Activated T-cell treated with anti-CD3 and anti-CD28 coated beads, Interleukin-2, amount 50 U/mL, for 72 hours (primary cell): ENCODE measurements at regions not wholly inside any gene's neighbourhood (a gene's known extent, or its start where the extent isn't known, plus 50 kb on each side); places are given as distances from the start of the nearest gene placed in this dataset.

Experiments used
- ATAC-seq, 2 donors: fragments of 150-1000 bp; cut with Tn5 transposase; replicated peaks in 1 of 2; 2 replicates each; pipeline ENCODE4 v1.10.0; 2021; ENCODE audit warnings: moderate library complexity in 2 of 2, mild to moderate bottlenecking in 1 of 2
- DNase-seq, 2 donors: peaks; one replicate each; pipeline ENCODE4 v3.0.0; 2021 to 2022; ENCODE audit warnings: mixed read lengths in 1 of 2
- H3K27ac Mint-ChIP-seq: one replicate; pipeline ENCODE4 v1.8.0; 2022; ENCODE audit warnings: mild to moderate bottlenecking, moderate library complexity, mixed read lengths
- H3K27me3 Mint-ChIP-seq: one replicate; pipeline ENCODE4 v1.8.0; 2022; ENCODE audit warnings: low read depth, mixed read lengths
- H3K36me3 Mint-ChIP-seq, 2 donors: one replicate each; pipeline ENCODE4 v1.8.0; 2022; ENCODE audit warnings: mixed read lengths in 2 of 2, mild to moderate bottlenecking in 1 of 2; ENCODE audit not compliant: insufficient read depth in 2 of 2
- H3K4me1 Mint-ChIP-seq: one replicate; pipeline ENCODE4 v1.8.0; 2022; ENCODE audit warnings: low read depth, mixed read lengths
- H3K4me3 Mint-ChIP-seq, 2 donors: one replicate each; pipeline ENCODE4 v1.8.0; 2022; ENCODE audit warnings: mild to moderate bottlenecking in 2 of 2, mixed read lengths in 2 of 2, moderate library complexity in 2 of 2
- H3K9me3 Mint-ChIP-seq, 2 donors: one replicate each; pipeline ENCODE4 v1.8.0; 2022; ENCODE audit warnings: mixed read lengths in 2 of 2

DNA sequence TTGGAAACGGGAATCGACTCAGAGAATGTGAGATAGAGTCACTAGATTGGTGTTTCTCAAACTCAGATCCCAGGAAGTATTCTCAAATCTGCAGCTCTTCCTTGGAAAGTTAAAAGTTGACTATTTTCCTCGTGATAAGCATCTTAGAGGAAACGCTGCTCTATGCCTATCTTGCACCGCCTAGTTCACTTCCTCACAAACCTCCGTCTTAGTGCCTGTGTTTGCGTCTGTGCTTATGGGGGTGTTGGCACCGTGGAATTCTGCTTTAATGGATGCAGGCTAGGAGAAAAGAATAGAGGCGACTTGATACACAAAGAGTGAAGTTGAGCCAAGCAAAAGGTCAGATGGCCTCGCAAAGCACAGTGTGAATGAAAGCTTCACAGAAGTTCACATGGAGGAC, 255.3 kb upstream of the ID2 start:
- Mint-ChIP-seq H3K36me3 (peaks cover 2 to 4% of the 10 kb centered on the region in 2 donors), H3K4me1 (peaks cover 14% of the 10 kb centered on the region), H3K4me3 (no peak overlapping the region), H3K27ac (no peak overlapping the region), H3K9me3 (no peaks in the 10 kb centered on the region), H3K27me3 (peaks cover 17% of the 10 kb centered on the region)
- DNase-seq (no peak), ATAC-seq (no peak)

DNA sequence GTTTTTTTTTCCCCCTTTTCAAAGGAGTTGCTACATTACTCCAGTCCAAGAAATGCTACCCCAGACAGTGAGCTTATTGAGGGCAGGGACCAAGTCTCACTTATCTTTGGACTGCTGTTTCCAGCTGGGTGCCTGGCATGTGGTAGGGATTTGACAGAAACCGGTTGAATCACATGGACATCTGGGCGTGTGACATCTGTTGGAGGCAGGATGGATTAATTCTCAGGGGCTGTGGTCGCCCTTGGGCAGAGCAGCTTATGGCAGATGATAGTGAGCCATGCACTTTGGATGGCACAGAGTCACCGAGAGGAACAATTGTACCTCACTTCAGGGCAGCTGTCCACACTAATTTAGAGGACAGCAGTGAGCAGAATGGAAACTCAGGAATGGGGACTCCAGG, 254.6 kb upstream of the ID2 start:
- Mint-ChIP-seq H3K27ac (no peak overlapping the region), H3K27me3 (peaks cover 13% of the 10 kb centered on the region), H3K36me3 (peaks cover 2 to 4% of the 10 kb centered on the region in 2 donors), H3K4me1 (peaks cover 14% of the 10 kb centered on the region), H3K9me3 (no peaks in the 10 kb centered on the region), H3K4me3 (no peak overlapping the region)
- ATAC-seq = no peak
- no peak for DNase-seq

DNA sequence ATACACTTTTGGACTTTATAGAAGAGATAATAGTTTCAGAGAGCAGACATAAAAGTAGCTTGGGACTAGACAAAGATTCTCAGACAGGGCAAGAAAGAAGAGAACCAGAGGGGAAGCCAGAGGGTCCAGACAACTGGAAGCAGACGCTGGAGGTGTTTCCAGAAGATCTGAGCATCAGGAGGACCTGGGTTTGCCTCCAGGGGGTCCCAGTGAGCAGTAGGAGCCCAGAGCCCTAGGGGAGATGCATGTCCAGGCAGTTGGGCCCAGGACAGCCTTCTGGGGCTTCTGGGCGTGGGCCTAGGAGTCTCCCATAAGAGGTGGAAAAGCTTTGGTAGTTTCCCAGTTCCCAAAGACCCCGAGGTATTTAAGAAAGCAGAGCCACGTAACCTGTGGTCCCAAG, 251.2 kb upstream of the ID2 start:
- DNase-seq (no peak), ATAC-seq (no peak)
- Mint-ChIP-seq H3K27ac (no peak overlapping the region), H3K36me3 (peaks cover 2 to 4% of the 10 kb centered on the region in 2 donors), H3K4me1 (peaks cover 22% of the 10 kb centered on the region), H3K9me3 (no peaks in the 10 kb centered on the region), H3K4me3 (no peak overlapping the region), H3K27me3 (peaks cover 6% of the 10 kb centered on the region)

DNA sequence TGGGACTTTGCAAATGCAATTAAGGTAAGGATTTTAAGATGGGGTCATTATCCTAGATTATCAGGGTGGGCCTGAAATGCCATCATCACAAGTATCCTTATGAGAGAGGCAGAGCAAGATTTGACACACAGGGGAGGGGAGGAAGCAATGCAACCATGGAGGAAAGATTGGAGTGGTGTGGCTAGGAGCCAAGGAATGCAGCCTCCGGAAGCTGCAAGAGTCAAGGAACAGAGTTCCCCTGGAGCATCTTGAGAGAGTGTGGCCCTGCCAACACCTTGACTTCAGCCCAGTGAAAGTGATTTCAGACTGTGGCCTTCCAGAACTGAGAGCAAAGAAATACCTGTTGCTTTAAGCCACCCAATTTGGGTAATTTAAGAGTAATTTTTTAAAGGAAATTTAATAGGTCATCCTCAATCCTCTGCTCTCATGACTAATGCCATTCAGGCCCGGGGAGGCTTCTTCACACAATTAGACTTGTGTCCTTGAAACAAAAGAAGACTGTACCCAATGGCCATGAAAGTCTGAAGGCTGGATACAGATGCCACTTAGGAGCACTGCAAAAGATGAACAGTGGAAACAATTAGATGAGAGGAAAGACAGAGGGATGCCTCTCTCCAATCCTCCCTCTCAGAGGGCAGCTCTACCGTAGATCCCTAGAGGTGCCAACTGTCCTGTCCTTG, 250.3 kb upstream of the ID2 start:
- Mint-ChIP-seq H3K4me3 (no peak overlapping the region), H3K9me3 (no peaks in the 10 kb centered on the region), H3K27ac (no peak overlapping the region), H3K36me3 (peaks cover 0 to 4% of the 10 kb centered on the region in 2 donors), H3K4me1 (peaks cover 15% of the 10 kb centered on the region), H3K27me3 (peaks cover 4% of the 10 kb centered on the region)
- ATAC-seq (no peak), DNase-seq (no peak)

DNA sequence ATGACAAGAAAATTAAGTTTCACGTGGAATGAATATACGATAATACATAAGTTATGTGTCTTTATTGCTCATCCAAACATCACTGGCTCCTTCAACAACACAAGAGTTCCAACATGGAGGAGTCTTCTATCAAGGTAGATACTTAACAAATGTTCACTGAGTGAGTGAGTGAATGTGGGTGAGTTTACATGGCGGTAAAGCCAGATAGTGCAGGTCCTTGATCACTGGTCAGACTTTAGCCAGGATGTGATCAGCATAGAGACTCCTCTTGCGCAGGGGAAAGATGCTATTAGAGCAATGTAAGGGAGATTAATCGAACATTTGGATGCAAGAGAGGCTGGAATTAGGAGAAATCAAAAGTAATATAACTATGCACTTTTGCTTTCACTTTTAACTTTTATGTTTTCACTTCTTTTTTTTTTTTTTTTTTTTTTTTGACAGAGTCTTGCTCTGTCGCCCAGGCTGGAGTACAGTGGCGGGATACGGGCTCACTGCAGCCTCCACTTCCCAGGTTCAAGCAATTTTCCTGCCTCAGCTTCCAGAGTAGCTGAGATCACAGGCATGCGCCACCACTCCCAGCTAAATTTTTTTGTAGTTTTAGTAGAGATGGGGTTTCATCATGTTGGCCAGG, 249.0 kb upstream of the ID2 start:
- no peaks in the 10 kb centered on the region for H3K9me3 Mint-ChIP-seq
- peak overlapping the region; percentile 17 for H3K27ac Mint-ChIP-seq
- H3K4me1 Mint-ChIP-seq = peaks cover 12% of the 10 kb centered on the region
- no peaks in the 10 kb centered on the region for H3K27me3 Mint-ChIP-seq
- DNase-seq = no peak
- peak overlapping the region; percentile 52 to 71 for H3K4me3 Mint-ChIP-seq
- H3K36me3 Mint-ChIP-seq = peaks cover 0 to 2% of the 10 kb centered on the region in 2 donors
- ATAC-seq = peak in 1 of 2 donors; percentile 23

DNA sequence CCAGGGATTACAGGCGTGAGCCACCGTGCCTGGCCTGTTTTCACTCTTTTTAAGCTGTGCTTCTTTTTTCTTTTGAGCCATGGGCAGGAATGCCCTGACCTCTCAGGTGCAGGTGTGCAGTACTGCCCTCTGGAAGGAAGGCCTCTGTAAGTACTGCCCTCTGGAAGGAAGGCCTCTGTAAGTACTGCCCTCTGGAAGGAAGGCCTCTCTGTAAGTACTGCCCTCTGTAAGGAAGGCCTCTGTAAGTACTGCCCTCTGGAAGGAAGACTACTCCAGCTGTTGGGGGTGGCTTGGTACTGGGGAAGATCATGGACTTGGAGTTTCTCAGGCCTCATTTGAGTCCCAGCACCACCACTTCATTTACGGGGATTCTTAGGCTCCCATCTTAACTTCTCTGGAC, 248.5 kb upstream of the ID2 start:
- peaks cover 0 to 2% of the 10 kb centered on the region in 2 donors for H3K36me3 Mint-ChIP-seq
- no peaks in the 10 kb centered on the region for H3K27me3 Mint-ChIP-seq
- peak overlapping the region; percentile 75 for H3K27ac Mint-ChIP-seq
- H3K4me1 Mint-ChIP-seq = peaks cover 12% of the 10 kb centered on the region
- DNase-seq = no peak
- peak in 1 of 2 donors; percentile 23 for ATAC-seq
- peak overlapping the region; percentile 50 to 51 for H3K4me3 Mint-ChIP-seq
- no peaks in the 10 kb centered on the region for H3K9me3 Mint-ChIP-seq

DNA sequence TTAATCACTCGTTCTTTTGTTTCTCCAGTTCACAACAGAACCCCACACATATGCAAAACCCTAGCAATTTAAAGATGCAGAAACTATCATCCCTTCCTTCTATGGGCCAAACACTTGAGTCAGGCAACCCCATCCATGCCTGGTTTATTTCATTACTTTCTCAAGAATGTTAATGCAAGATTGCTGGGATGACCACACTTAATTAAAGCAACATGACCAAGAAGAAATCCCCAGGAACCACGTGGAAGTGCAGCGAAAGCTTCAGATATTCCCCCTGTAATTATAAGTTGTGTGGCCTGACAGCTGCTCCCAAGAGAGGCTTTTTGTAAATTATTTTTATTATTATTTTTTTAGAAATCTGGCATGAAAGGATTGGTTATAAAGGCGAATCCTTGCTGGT, 246.2 kb upstream of the ID2 start:
- Mint-ChIP-seq H3K27me3 (peaks cover 8% of the 10 kb centered on the region), H3K9me3 (peaks cover 0 to 2% of the 10 kb centered on the region in 2 donors), H3K27ac (no peak overlapping the region), H3K36me3 (peaks cover 0 to 2% of the 10 kb centered on the region in 2 donors), H3K4me3 (no peak overlapping the region), H3K4me1 (peaks cover 12% of the 10 kb centered on the region)
- DNase-seq (no peak), ATAC-seq (no peak)

DNA sequence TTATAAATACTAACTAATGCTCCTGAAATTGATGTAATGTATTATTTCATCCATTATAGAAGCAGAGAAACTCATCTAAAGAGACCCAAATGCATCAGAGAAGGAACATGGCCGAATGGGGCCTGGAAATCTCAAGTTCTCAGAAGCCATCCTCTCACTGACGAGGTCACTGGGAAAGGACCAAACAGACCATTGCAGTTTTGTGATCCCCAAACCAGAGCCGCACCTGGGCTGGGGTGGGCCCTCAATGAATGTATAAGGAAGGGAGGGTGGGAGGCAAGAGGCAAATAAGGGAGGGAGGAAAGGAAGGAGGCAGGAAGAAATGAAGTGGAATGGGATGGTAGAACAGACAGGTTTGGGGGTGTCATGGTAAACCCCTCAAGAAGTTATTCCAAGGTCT, 245.3 kb upstream of the ID2 start:
- Mint-ChIP-seq H3K4me1 (peaks cover 12% of the 10 kb centered on the region), H3K4me3 (no peak overlapping the region), H3K9me3 (peaks cover 0 to 2% of the 10 kb centered on the region in 2 donors), H3K36me3 (no peaks in the 10 kb centered on the region), H3K27ac (no peak overlapping the region), H3K27me3 (peaks cover 8% of the 10 kb centered on the region)
- no peak for ATAC-seq
- no peak for DNase-seq

DNA sequence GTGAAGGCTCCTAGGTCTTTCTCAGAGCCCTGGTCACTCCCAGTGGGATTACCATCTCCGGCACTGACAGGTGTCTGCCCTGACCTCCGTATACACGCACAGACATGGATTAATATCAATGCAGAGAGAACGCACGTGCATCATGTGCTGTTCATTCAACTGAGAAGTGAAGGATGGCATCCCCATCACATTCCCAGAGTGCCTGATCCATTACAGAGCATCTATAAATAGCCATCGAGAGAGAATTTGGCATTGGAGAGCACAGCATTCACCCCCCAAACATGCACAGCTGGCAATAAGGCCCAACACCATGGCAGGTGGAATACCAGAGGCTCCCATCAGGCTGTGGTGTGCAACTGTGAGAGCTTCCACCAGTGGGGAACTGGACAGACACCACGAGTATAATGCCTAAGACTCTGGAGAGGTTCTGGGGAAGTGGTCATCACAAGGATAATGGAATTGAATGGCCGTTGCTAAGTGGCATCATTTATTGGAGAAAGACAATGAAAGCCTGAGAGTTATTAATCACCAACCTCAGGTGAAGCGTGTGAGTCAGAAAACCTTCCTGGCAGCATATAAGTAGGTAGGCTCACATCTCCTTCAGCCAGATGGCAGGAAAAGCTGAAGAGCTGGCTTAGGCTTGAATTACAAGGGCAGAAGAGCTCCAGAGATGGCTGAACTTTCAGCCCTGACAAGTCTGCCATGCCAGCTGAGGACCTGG, 244.5 kb upstream of the ID2 start:
- Mint-ChIP-seq H3K4me3 (no peak overlapping the region), H3K27me3 (peaks cover 13% of the 10 kb centered on the region), H3K36me3 (no peaks in the 10 kb centered on the region), H3K27ac (no peak overlapping the region), H3K4me1 (peaks cover 19% of the 10 kb centered on the region), H3K9me3 (peaks cover 0 to 2% of the 10 kb centered on the region in 2 donors)
- DNase-seq (no peak), ATAC-seq (no peak)

DNA sequence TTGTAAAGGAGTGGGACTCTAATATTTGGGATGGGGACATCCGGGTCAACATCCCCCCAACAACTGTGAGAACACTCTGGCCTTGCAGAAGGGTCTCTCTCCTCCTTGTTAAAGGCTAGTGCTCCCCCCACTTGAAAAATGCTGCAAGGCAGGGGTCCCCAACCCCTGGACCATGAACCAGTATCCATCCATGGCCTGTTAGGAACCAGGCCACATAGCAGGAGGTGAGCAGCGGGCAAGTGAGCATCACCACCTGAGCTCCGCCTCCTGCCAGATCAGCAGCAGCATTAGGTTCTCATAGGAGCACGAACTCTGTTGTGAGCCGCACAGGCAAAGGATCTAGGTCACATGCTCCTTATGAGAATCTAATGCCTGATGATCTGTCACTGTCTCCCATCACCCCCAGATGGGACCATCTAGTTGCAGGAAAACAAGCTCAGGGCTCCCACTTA, 243.9 kb upstream of the ID2 start:
- no peak for DNase-seq
- H3K4me3 Mint-ChIP-seq = no peak overlapping the region
- peaks cover 0 to 2% of the 10 kb centered on the region in 2 donors for H3K9me3 Mint-ChIP-seq
- H3K4me1 Mint-ChIP-seq = peaks cover 20% of the 10 kb centered on the region
- peaks cover 17% of the 10 kb centered on the region for H3K27me3 Mint-ChIP-seq
- H3K27ac Mint-ChIP-seq = no peak overlapping the region
- H3K36me3 Mint-ChIP-seq = no peaks in the 10 kb centered on the region
- ATAC-seq = no peak

DNA sequence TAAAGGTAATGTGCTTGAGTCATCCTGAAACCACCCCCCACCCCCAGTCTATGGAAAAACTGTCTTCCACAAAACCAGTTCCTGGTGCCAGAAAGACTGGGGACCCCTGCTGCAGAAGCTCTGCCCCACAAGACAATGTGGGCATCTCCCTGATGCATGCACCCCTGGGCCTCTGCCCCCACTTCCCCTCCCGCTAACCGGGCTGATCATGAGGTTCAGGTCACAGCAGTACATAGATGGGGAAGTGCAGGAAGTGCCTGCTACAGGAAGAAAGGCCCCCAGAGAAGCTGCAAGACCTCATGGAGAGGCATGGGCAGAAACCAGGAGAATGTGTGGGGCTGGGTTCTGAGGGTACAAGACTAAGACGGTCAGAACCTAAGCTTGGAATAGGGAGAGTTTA, 243.4 kb upstream of the ID2 start:
- Mint-ChIP-seq H3K36me3 (no peaks in the 10 kb centered on the region), H3K27ac (no peak overlapping the region), H3K9me3 (peaks cover 0 to 2% of the 10 kb centered on the region in 2 donors), H3K4me1 (peaks cover 17% of the 10 kb centered on the region), H3K27me3 (peaks cover 17% of the 10 kb centered on the region), H3K4me3 (no peak overlapping the region)
- DNase-seq = no peak
- ATAC-seq = no peak

DNA sequence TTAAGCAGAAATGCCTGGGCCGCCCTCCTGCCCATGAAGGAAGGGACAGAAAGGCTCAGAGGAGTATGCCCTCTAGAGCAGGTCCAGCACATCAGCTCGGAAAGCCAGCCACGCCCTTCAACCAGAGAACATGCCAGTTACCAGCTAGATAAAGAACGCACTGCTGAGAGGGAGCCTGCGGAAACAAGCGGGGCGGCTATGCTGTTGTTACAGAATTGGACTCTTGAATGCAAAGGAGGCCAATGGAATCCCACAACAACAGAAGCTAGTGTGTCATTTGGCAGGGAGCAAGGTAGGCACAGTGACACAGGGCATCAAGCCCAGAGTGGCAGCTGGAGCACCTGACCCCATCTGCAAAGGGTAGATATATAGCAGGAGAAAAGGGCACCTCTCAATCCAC, 242.9 kb upstream of the ID2 start:
- ATAC-seq (no peak), DNase-seq (no peak)
- peaks cover 14% of the 10 kb centered on the region for H3K4me1 Mint-ChIP-seq
- H3K4me3 Mint-ChIP-seq = no peak overlapping the region
- no peaks in the 10 kb centered on the region for H3K36me3 Mint-ChIP-seq
- peaks cover 17% of the 10 kb centered on the region for H3K27me3 Mint-ChIP-seq
- peaks cover 0 to 2% of the 10 kb centered on the region in 2 donors for H3K9me3 Mint-ChIP-seq
- no peak overlapping the region for H3K27ac Mint-ChIP-seq

DNA sequence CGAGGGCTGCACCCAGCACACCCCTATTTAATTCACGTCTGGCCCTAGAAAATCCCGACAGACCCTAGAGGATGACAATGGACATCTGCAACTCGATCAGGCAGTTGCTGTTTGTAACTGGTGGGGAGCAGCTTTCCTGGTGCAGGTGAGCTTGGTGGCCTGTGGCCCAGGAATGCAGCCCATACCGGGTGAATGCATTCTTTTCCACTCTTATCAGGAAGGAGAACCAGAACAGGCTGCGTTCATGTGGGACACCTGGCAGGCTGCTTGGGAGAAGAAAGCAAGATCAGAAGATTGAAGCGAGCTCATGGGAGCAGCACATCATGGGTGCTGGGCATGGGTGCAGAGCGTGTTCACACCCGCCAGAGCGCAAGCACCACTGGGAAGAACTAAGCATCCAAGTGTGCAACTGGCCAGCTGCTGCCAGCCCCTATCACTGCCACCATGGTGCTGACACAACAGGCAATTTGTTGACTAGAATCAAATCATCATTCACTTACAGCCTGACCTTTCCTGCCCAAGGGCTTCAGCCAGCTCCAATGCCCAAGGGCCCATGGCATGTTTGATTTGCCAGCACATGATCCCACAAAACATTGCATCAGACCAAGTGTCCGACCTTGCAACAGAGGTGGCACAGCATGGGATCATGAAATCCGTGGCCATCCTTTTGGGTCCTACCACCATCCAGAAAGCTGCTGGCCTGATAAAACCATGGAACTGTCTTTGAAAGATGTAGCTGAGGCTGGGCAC, 241.7 kb upstream of the ID2 start:
- ATAC-seq (no peak), DNase-seq (no peak)
- peaks cover 0 to 2% of the 10 kb centered on the region in 2 donors for H3K9me3 Mint-ChIP-seq
- no peaks in the 10 kb centered on the region for H3K36me3 Mint-ChIP-seq
- H3K4me1 Mint-ChIP-seq = peaks cover 14% of the 10 kb centered on the region
- H3K27ac Mint-ChIP-seq = no peak overlapping the region
- no peak overlapping the region for H3K4me3 Mint-ChIP-seq
- H3K27me3 Mint-ChIP-seq = peaks cover 17% of the 10 kb centered on the region
